H1 (cell line): ENCODE measurements at regions not wholly inside any gene's neighbourhood (a gene's known extent, or its start where the extent isn't known, plus 50 kb on each side); places are given as distances from the start of the nearest gene placed in this dataset.

Experiments
- CTCF ChIA-PET: fragments of 300-600 bp; sonication (Branson Sonifier 250); formaldehyde crosslinking; loops from one replicate; lab custom pipeline; 2021; ENCODE audit not compliant: partially characterized antibody; lab: Charles Lee
- POLR2A ChIA-PET: fragments of 300-600 bp; sonication (Branson Sonifier 250); formaldehyde crosslinking; loops from one replicate; lab custom pipeline; 2021; ENCODE audit warnings: inconsistent platforms; ENCODE audit not compliant: partially characterized antibody; lab: Charles Lee
- DNase-seq, 2 experiments: peaks; one replicate each; pipeline versions ENCODE4 v3.0.0 to v3.0.0-alpha.2; 2010 to 2022; ENCODE audit warnings: low spot score in 2 of 2, low read depth in 1 of 2, mixed read lengths in 1 of 2
- FAIRE-seq: peaks from 2 replicates; lab custom pipeline; 2011; peaks lifted over from hg19 to GRCh38; lab: Jason Lieb, UNC
- H2AFZ ChIP-seq: 2 replicates; pipeline ENCODE4 v1.8.1; 2012; ENCODE audit warnings: low read length, inconsistent platforms
- H2AK5ac ChIP-seq: 2 replicates; pipeline ENCODE4 v1.6.1; 2013; ENCODE audit warnings: low read depth, low read length
- H2BK120ac ChIP-seq: replicated peaks from 2 replicates; pipeline ENCODE3; 2013; ENCODE audit warnings: low read depth, low read length, inconsistent platforms
- H2BK12ac ChIP-seq: 2 replicates; pipeline ENCODE4 v1.6.1; 2013; ENCODE audit warnings: low read depth, low read length
- H2BK15ac ChIP-seq: 2 replicates; pipeline ENCODE4 v1.6.1; 2013; ENCODE audit warnings: low read length
- H2BK20ac ChIP-seq: 2 replicates; pipeline ENCODE4 v1.6.1; 2013; ENCODE audit warnings: low read length
- H2BK5ac ChIP-seq: 2 replicates; pipeline ENCODE4 v1.6.1; 2013; ENCODE audit warnings: low read depth, low read length
- H3K14ac ChIP-seq: 2 replicates; pipeline ENCODE4 v1.6.1; 2013; ENCODE audit warnings: inconsistent platforms; ENCODE audit not compliant: insufficient read length
- H3K18ac ChIP-seq: 2 replicates; pipeline ENCODE4 v1.6.1; 2013; ENCODE audit warnings: low read length; ENCODE audit errors: extremely low read depth
- H3K23ac ChIP-seq: 2 replicates; pipeline ENCODE4 v1.6.1; 2013; ENCODE audit warnings: inconsistent platforms; ENCODE audit not compliant: insufficient read length
- H3K23me2 ChIP-seq: 2 replicates; pipeline ENCODE4 v1.6.1; 2013; ENCODE audit warnings: low read depth, low read length
- H3K27ac ChIP-seq: 2 replicates; pipeline ENCODE4 v1.6.1; 2011; ENCODE audit warnings: low read depth, low read length, inconsistent platforms
- H3K27me3 ChIP-seq, 4 experiments: replicated peaks in 1 of 4; 1 replicate in 1 of 4; 2 replicates in 3 of 4; pipeline versions ENCODE4 v1.6.1 to v1.8.1; 2011 to 2013; ENCODE audit warnings: low read length in 3 of 4, mild to moderate bottlenecking in 3 of 4, inconsistent platforms in 2 of 4, mixed read lengths in 2 of 4, moderate library complexity in 1 of 4; ENCODE audit not compliant: control insufficient read depth in 3 of 4, insufficient read depth in 3 of 4; ENCODE audit errors: extremely low read depth in 1 of 4
- H3K36me3 ChIP-seq, 4 experiments: 2 replicates each; pipeline versions ENCODE4 v1.6.1 to v1.8.1; 2011 to 2013; ENCODE audit warnings: mild to moderate bottlenecking in 4 of 4, low read length in 3 of 4, moderate library complexity in 2 of 4, control low read depth in 1 of 4, inconsistent platforms in 1 of 4; ENCODE audit not compliant: insufficient read depth in 4 of 4, control insufficient read depth in 2 of 4
- H3K4ac ChIP-seq: replicated peaks from 2 replicates; pipeline ENCODE3; 2013; ENCODE audit warnings: low read length, low read depth, mixed read lengths, inconsistent platforms; ENCODE audit not compliant: insufficient read length
- H3K4me1 ChIP-seq, 4 experiments: replicated peaks in 1 of 4; 1 replicate in 1 of 4; 2 replicates in 3 of 4; pipeline versions ENCODE4 v1.6.1 to v1.8.1; 2011 to 2013; ENCODE audit warnings: low read length in 3 of 4, inconsistent platforms in 2 of 4, mixed read lengths in 1 of 4; ENCODE audit not compliant: insufficient read depth in 4 of 4, control insufficient read depth in 3 of 4
- H3K4me2 ChIP-seq, 2 experiments: 2 replicates each; pipeline versions ENCODE4 v1.6.1 to v1.8.1; 2011 to 2013; ENCODE audit warnings: low read depth in 2 of 2, low read length in 2 of 2, control low read depth in 1 of 2, inconsistent platforms in 1 of 2, mild to moderate bottlenecking in 1 of 2; ENCODE audit not compliant: insufficient read depth in 1 of 2
- H3K4me3 ChIP-seq, 4 experiments: fragments of 200-600, 300-600 bp in 1 of 4; sonication (generic), shearing (Covaris generic), sonication (Bioruptor Twin) in 1 of 4; 2 replicates each; pipeline versions ENCODE4 v1.5.1 to v1.8.1; 2011 to 2016; ENCODE audit warnings: low read length in 4 of 4, low read depth in 3 of 4, control low read depth in 2 of 4, inconsistent platforms in 2 of 4, mild to moderate bottlenecking in 2 of 4, mixed read lengths in 1 of 4, moderate library complexity in 1 of 4; ENCODE audit not compliant: insufficient read depth in 2 of 4; ENCODE audit errors: extremely low read depth in 1 of 4
- H3K56ac ChIP-seq: replicated peaks from 2 replicates; pipeline ENCODE3; 2013; ENCODE audit warnings: low read depth, mild to moderate bottlenecking, mixed read lengths, low read length, inconsistent platforms; ENCODE audit not compliant: insufficient read length
- H3K79me1 ChIP-seq: 2 replicates; pipeline ENCODE4 v1.6.1; 2013; ENCODE audit warnings: low read depth, low read length, control low read depth
- H3K79me2 ChIP-seq, 2 experiments: 2 replicates each; pipeline versions ENCODE4 v1.6.1 to v1.8.1; 2012 to 2013; ENCODE audit warnings: low read length in 2 of 2, mild to moderate bottlenecking in 2 of 2, inconsistent platforms in 1 of 2; ENCODE audit not compliant: insufficient read depth in 2 of 2, control insufficient read depth in 1 of 2
- H3K9ac ChIP-seq, 4 experiments: replicated peaks in 1 of 4; 1 replicate in 1 of 4; 2 replicates in 3 of 4; pipeline versions ENCODE4 v1.6.1 to v1.8.1; 2011 to 2013; ENCODE audit warnings: low read depth in 3 of 4, low read length in 3 of 4, control low read depth in 2 of 4, mild to moderate bottlenecking in 2 of 4, moderate library complexity in 2 of 4, inconsistent platforms in 1 of 4; ENCODE audit errors: extremely low read depth in 1 of 4
- H3K9me3 ChIP-seq, 2 experiments: 2 replicates each; pipeline versions ENCODE4 v1.6.1 to v1.8.1; 2012 to 2013; ENCODE audit warnings: mild to moderate bottlenecking in 2 of 2, moderate library complexity in 2 of 2, control low read depth in 1 of 2, inconsistent platforms in 1 of 2, low read depth in 1 of 2, low read length in 1 of 2, mixed read lengths in 1 of 2; ENCODE audit not compliant: insufficient read depth in 2 of 2
- H4K20me1 ChIP-seq, 2 experiments: replicated peaks in 1 of 2; 2 replicates each; pipeline versions ENCODE3 to v1.8.1; 2011 to 2013; ENCODE audit warnings: inconsistent platforms in 2 of 2, low read length in 2 of 2, mild to moderate bottlenecking in 1 of 2; ENCODE audit not compliant: insufficient read depth in 2 of 2, control insufficient read depth in 1 of 2
- H4K5ac ChIP-seq: 2 replicates; pipeline ENCODE4 v1.6.1; 2013; ENCODE audit warnings: low read length, low read depth, mixed read lengths, inconsistent platforms; ENCODE audit not compliant: insufficient read length
- H4K8ac ChIP-seq: 2 replicates; pipeline ENCODE4 v1.8.0; 2013; ENCODE audit warnings: mild to moderate bottlenecking, moderate library complexity, low read length, inconsistent platforms; ENCODE audit not compliant: insufficient read depth; ENCODE audit errors: extremely low read depth
- H4K91ac ChIP-seq: replicated peaks from 2 replicates; pipeline ENCODE3; 2013; ENCODE audit warnings: low read length, mixed read lengths, inconsistent platforms; ENCODE audit not compliant: insufficient read length
- CBX8 ChIP-seq: fragments of 300-800, 300-1000 bp; sonication (generic); IDR thresholded peaks from 2 replicates; pipeline ENCODE4 v1.7.1; 2016; ENCODE audit warnings: low read depth, low read length, borderline replicate concordance
- FOSL1 ChIP-seq: IDR thresholded peaks from 2 replicates; pipeline ENCODE4 v1.6.1; 2011; ENCODE audit warnings: mild to moderate bottlenecking, low read depth, low read length, moderate library complexity; ENCODE audit not compliant: insufficient read depth
- NRF1 ChIP-seq: IDR thresholded peaks from 2 replicates; pipeline ENCODE4 v1.6.1; 2011; ENCODE audit warnings: mild to moderate bottlenecking, low read depth, low read length, improper control_type of control experiment
- SIN3A ChIP-seq, 2 experiments: IDR thresholded peaks in 1 of 2; conservative IDR thresholded peaks in 1 of 2; 2 replicates each; pipeline ENCODE4 v1.6.1; 2011 to 2012; ENCODE audit warnings: low read length in 2 of 2, improper control_type of control experiment in 1 of 2, low read depth in 1 of 2, mild to moderate bottlenecking in 1 of 2
- SIX5 ChIP-seq: IDR thresholded peaks from 2 replicates; pipeline ENCODE4 v1.6.1; 2011; ENCODE audit warnings: mild to moderate bottlenecking, low read depth, low read length

- H3K23me2 ChIP-seq = no peaks in the 10 kb centered on the region
- no peak overlapping the region for H3K23ac ChIP-seq
- no peak overlapping the region for H3K14ac ChIP-seq
- no peak overlapping the region for H2BK5ac ChIP-seq
- no peaks in the 10 kb centered on the region; a peak in 1 of 4 replicates for H3K9me3 ChIP-seq
- H3K79me2 ChIP-seq = no peaks in the 10 kb centered on the region
- peaks cover 0 to 10% (median 4%) of the 10 kb centered on the region in 4 experiments; a peak in 2 of 7 replicates for H3K4me1 ChIP-seq
- no peak overlapping the region for H2BK15ac ChIP-seq
- H2AK5ac ChIP-seq = no peak overlapping the region
- ChIA-PET CTCF (interaction anchor here (0.5 to 1.7 kb wide), 3 partner anchors 10 to 529 kb away, joined by 3 read pairs; no protein-coding TSS in a partner anchor), POLR2A (no interaction called here)
- no peak overlapping the region for H3K18ac ChIP-seq
- H2BK20ac ChIP-seq = no peak overlapping the region
- H3K27me3 ChIP-seq = no peaks in the 10 kb centered on the region
- H3K4me3 ChIP-seq = no peak overlapping the region
- H3K4me2 ChIP-seq = no peak overlapping the region
- no peaks in the 10 kb centered on the region for H3K79me1 ChIP-seq
- no peak overlapping the region for H4K91ac ChIP-seq
- H2AFZ ChIP-seq = no peak overlapping the region
- no peak overlapping the region for H2BK12ac ChIP-seq
- FAIRE-seq = no peak
- H3K27ac ChIP-seq = no peak overlapping the region
- H3K36me3 ChIP-seq = no peaks in the 10 kb centered on the region
- H2BK120ac ChIP-seq = no peak overlapping the region
- no peaks in the 10 kb centered on the region for H4K20me1 ChIP-seq
- TF ChIP-seq NRF1 (no peak), SIX5 (no peak), SIN3A (conservative IDR thresholded peaks at IDR 0.05 in 1 of 2, IDR thresholded peaks at IDR 0.05 in 1 of 2; ENCODE audit: low read depth in 1 of 2, low read length in 2 of 2) (no peak), FOSL1 (no peak), CBX8 (no peak)
- H3K56ac ChIP-seq = no peak overlapping the region
- no peak overlapping the region for H3K4ac ChIP-seq
- DNase-seq = no peak
- H4K5ac ChIP-seq = no peak overlapping the region
- H3K9ac ChIP-seq = no peak overlapping the region
- H4K8ac ChIP-seq = no peak overlapping the region
These were observed 481.6 kb upstream of the LRRC7 start for GRCh38 chr1:69086148-69086547.
